Ecto neural progenitor cell (in vitro differentiated cells): ENCODE measurements at regions not wholly inside any gene's neighbourhood (a gene's known extent, or its start where the extent isn't known, plus 50 kb on each side); places are given as distances from the start of the nearest gene placed in this dataset.

Source experiments
- DNase-seq: peaks from one replicate; pipeline ENCODE4 v3.0.0-alpha.2; 2018; ENCODE audit warnings: low spot score

DNA sequence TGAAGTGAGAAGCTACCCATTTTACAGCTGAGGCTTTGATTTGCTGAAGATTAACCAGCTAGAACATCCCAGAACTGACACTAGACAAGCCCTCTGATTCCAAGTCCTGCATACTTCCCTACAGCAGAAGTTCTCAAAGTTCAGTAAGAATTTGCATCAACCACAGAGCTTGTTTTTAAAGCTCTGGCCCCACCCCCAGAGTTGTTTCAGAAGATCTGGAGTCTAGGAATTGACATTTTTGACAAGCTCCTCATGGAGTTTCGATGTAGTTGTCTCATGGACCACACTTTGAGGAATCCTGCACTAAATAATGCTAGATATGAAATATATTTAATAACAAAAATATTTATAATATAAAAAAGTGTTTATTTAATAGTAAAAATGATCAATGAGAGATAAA is 120.3 kb upstream of the ADAMTS18 start:
- no peak for DNase-seq

DNA sequence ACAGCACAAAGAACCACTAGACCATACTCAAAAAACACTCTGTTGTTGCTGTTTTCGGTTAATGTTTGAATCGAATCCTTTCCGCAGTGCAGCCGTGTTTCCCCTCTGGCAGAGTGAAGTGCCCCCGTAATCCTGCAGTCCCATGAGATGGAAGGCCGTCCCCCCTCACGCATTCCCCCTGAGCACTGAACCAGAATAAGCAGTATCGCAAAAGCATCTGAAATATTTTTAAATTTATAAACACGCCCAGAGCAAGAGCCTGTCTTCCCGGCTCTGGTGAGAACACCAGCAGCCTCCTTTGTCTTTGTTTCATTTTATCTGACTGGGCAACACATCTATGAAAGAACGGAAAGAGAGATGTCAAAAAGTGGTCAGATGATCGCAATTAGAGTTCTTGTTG is 121.0 kb upstream of the ADAMTS18 start:
- no peak for DNase-seq

DNA sequence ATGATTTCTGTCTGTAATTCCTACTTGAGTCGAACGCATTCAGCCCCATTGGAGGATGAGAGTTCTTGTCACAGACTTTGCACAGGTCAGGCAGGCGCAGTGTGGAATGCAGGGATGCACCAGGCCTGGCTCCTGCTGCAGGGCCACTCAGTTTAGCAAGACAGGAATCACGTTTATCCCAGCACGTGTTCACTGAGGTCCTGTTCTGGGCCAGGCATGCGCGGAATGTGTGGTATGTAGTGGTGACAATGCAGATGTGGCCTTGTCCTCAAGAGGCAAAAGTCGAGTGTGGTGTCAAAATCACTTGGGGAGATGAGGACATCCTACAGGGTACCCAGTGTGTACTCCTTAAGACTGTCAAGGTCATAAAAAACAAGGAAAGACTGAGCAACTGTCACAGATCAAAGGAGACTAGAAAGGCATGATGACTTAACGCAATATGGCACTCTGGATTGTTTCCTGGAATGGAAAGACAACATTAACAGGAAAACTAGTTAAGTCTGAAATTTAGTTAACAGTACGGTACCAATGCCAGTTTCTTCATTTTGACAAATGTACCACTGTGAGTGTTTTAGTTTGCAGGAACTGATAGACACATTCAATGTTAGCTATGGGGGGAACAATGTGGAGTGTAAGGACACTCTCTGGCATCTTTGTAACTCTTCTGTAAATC is 121.5 kb upstream of the ADAMTS18 start:
- DNase-seq = peak; percentile 54

DNA sequence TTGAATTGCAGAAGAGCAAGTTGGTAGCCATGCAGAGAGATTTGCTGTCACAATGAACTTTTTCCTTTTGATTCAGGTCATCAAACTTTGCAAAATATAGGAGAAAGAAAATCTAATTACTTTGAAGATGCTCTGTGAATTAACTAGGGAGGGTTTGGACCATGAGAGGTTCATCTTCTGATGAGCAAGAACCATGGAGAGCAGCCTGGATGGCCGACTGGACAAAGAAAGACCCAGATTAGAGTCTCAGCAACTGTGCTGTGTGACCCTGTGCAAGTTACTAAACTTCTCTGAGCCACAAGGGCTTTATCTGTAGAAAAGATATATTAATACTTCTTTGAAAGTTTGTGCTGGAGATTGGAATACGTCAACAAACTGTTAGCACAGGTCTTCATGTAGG is 122.6 kb upstream of the ADAMTS18 start:
- DNase-seq = no peak

DNA sequence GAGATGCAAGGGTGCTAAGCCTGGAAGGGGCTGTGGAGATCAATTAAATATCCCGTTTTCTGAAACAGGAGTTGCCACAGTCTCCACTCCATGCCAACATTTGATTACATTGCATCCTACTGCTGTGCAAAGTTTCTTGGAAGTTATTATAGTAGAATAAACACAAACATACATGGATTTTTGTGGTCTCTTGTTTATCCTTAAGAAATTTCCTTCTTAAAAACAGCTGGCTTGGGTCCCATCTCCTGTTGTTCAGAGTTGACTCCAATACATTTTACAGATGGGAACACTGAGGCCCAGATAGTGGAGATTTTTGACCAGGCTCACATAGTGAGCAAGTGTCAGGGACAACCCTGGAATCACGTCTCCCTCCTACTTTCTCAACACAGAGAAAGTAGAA is 124.0 kb upstream of the ADAMTS18 start:
- no peak for DNase-seq

DNA sequence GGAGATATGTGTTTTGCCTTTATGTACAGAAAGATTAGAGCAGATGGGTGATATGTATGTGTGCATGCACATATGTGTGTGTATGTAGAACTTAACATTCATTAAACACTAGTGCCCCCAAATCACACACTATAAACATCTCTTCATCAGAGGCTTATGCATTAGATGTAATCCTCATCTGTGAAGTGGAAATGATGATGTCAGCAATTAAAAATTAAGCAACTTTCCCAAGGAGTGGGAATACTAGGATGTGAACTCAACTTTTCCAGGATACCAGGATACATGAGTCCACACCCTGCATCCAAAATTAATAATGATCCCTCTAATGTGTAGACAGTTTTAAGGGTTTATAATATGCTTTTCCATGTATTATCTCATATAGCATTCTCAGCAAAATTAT is 127.7 kb upstream of the ADAMTS18 start:
- no peak for DNase-seq

DNA sequence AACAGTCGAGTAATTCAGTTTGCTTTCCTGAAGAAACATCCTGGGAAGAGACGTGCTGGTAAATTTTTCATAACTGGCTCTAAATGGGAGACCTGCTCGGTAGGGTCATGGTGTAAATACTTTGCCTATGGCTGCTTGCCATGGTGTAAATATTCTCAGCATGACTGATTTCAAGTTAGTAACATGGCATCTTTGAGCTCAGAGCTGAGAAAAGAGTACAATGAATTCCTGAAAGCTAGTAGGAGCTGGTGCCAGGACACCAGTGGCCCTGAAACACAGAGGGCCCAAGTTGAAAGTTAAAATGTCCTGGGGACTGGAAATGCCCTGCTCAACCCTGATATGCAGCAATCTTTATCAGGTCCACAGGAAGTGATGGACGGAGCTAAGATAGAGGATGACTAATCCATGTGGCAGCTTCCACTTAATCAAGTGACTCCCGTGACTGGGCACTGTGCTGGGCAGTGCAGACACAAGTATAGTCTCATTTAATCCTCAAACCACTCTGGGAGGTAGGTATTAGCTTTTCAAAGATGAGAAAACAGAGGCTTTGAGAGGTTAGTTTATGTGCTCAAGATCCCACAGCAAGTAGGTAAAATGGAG is 130.1 kb upstream of the ADAMTS18 start:
- DNase-seq = no peak

DNA sequence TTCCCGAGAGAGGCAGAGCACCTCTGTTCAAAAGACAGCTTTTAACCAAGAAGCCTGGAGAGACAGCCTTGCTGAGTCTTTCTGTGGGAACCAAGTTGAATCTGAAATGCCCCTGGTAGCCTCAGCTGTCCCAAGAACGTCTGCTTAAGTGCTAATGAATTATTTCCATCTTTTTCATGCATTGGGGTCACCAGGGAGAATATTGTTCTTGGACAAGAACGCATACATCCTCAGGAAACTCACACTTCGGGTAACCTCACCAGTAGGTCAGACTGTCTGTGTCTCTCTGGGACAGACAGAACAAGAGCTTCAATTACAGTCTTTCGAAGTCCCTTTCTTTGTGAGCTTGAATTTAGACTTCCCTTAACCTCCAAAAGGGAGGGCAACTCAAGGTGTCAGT is 134.6 kb upstream of the ADAMTS18 start:
- no peak for DNase-seq

DNA sequence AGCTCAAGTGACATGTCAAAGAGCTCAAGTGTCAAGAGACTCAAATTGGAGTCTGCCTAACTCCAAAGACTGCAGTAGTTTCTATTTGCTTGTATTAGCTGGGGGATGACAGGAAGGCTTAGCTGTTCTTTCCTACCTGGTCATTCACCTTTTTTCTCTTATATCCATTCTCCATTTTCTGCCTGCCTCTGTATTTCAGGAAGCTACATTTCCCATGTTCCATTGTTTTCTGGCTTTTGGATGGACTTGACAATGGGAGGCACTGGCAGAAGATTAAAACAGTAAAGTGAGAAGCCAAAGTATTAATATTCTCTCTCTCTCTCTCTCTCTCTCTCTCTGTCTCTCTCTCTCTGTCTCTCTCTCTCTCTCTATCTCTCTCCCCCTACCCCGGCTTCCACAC is 135.7 kb upstream of the ADAMTS18 start:
- no peak for DNase-seq

DNA sequence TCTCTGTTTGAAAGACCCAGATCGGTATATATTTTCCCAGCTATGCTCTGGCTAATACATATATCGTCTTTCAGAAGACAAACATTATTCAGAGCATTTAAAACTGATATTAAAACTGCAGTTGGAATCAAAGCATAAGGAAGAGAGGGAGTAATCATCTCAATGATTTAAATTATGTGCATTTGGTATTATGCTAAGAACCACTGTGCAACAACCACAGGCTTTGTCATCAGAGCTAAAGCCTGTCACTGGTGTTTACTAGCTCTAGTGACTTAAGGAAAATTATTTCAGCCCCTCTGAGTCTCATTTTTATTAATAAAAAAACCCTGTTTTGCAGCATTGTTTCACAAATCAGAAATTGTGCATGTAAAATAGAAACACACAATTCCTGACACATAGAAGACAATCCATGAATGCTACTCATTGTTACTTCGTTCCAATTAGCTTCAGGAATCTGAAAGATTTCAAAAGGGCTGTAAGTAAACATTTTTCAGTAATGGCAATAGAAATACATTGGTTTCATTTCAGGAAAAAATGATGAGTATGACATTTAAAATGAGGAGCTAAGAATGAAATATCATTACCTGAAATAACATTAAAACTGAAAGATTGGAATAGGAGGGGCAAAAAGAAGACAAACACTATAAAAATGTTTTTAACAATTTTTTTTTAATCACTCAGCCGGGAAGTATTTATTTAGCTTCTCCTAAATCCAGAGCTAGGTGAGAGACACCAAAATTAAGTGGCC is 136.5 kb upstream of the ADAMTS18 start:
- no peak for DNase-seq

DNA sequence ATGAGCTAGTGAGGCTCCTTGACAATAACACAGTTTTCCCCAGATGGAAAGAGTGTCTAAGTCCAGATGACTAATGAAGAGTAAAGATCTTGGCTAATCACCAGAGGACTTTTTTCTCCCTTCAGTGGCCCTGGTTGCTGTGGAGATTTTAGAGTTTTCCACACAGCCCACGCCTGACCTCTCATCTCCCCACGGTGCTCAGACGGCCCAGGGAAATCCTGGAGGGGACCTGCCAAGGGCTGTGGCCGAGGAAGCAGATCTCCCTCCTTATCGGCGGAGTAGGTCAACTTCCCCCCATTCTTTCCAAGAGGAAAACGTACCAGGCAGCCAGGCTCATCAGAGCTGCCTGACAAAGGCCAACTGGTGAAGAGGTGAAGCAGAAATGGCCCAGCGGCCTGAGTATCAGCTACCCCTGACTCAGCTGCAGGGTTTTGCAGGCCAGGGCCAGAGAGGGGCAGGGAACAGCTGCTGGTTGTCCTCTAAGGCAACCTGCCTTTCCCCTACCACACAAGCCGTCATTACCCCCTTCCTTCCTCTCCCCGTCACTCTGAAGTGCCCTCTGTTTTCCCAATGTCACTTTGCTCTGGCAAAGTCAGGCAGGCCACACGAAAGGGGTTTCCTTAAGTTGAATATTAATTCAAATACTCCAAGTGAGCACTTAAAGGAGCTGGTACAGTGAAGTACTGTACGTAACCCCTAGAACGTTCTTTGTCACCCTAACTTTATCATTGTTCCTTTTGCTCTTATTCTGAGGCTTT is 140.2 kb upstream of the ADAMTS18 start:
- DNase-seq = no peak

DNA sequence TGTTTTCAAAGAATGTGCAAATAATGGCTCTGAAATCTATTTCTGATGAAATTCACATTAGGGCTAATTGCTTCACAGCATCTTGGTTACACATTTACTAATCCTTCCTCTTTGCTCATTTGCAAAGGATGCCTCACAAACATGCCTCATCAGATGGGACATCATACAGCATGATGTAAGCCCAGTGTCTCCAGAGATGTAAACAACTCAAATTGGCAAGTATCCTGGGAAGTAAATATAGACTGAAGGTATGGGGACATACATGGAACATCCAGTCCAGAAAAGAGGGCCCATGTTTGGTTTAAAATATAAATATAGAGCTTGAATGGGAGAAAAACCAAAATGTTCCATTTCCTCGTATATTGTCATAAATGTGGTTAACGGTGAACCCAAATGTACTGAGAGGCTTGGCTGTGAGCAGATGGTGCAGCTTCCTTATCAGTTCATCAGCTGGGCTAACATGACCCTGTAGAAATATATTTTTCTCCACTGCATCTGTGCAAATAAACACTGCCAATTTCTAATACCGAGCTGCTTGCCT is 142.9 kb upstream of the NUDT7 start:
- DNase-seq = no peak

DNA sequence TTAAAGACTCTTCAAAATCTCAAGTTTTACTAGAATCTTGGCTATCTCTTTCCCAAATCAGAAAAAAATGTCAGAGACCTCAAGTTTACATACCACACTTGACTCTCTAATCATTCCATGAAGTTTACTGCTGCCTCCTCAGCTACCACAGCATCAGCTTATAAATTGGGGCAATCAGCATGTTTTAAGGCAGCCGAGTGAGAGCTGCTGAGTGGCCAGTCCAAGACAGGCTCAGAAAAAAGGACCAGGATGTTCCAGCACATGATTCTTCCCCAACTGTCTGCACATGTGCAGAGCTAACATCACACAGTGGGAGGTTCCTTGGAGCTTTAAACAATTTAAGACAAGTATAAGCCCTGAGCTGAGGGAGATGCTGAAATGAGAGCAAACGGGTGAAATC is 140.6 kb upstream of the NUDT7 start:
- no peak for DNase-seq

DNA sequence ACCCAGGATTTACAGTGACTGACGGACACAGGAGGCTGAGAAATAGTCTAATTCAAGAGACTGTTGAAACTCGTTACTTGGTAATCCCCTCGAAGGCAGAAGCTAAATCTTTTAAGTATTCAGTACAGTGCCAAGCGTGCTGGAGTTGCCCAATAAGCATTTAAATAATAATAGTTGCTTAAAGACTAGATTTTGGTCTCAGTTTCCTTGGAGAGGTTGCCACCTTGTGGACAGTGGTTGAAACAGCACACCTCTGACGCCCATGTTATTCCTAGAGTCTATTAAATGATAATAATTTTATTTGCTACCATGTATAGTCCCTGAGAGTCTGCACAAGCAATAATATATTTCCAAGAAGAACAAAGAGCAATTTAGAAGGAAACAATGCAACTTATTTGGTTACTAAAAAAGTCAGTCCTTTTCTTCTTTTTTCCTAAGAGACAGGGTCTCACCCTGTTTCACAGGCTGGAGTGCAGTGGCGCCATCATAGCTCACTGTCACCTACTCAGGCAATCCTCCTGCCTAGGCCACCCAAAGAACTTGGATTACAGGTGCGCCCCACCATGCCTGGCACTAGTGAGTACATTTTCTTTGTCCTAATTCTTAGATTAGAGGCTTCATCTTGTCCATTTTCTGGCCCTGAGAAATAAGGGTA is 138.0 kb upstream of the NUDT7 start:
- peak; percentile 55 for DNase-seq

DNA sequence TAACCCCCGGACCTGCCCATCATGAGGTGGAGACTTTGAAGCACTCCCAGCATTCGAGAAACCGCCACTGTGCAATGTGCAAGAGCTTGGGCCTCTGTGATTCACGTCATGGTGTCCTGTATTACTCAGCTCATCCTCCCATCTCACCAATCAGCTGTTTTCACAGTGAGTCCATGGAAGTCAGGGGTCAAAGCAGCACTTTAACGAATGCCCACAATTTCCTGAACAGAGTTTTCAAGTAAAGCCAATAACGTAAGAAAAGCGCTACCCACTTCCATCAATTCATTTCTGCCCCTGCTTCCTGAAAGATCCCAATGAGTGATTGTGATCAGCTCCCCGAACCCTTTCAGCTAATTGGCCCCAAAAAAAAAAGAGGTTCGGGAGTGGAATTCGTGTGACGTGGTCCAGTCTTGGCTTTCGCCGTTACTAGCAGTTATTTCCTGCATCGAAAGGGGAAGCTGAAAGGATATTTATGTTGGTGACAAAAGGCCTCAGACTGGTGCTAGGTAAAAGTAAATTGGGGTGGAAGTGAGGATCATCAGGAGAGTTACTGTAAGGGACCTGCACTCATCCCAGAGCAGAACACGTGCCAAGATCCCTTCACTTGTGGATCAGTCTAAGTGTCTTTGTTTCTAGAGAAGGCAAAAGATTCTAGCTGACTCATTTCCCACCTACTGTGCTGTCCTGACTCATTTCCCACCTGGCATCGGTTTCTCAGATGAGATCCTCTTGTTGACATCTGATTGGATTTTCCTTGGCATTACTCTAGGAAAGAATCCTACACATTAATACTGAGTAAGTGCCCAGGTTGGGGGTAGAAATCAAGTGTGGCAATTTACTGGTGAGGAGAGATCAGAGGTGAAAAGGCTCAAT is 136.7 kb upstream of the NUDT7 start:
- no peak for DNase-seq

DNA sequence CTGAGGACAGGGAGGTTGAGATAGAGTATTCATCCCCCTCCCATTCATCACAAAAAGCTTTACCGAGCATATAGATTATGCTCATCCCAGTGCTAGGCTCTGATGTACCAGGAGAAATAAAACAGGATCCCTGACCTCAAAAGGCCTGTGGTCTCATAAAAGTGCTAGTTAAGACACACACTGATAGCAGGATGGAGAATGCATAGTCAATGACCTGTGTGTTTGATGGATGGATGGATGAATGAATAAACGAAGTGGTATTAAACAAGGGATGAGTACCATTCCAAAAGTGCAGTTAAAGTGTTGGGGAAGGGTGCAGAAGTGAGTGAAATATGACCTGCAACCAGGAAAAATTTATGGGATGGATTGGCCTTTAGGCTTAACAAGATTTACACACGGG is 133.9 kb upstream of the NUDT7 start:
- no peak for DNase-seq

DNA sequence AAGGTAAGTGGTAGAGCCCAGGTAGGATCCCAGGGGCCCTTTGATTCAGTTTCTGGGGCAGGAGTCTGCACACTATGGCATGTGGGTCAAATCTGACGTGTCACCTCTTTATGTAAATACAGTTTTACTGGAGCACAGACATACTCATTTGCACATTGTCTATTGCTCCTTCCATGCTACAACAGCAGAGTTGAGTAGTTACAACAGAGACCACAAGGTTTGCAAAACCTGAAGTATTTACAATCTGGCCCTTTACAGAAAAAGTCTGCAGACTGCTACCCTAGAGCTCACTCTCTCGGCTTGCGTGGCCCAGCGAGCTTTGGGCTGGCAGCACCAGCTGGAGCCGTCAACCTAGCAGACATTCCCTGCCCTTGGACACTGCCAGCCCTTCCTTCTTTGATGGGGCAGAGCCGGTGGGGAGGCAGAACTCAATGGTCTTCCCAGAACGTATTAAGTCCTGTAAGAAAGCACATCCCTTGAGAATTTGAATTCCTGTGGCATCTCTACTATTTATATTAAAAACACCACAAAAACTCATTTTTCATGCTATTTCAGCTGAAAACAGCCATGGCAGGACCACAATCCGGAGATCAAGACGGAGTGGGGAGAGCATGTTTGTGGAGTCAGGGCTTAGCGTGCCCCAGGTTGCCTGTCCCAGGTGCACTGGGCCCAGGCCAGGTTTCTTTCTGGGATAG is 133.1 kb upstream of the NUDT7 start:
- DNase-seq = no peak

DNA sequence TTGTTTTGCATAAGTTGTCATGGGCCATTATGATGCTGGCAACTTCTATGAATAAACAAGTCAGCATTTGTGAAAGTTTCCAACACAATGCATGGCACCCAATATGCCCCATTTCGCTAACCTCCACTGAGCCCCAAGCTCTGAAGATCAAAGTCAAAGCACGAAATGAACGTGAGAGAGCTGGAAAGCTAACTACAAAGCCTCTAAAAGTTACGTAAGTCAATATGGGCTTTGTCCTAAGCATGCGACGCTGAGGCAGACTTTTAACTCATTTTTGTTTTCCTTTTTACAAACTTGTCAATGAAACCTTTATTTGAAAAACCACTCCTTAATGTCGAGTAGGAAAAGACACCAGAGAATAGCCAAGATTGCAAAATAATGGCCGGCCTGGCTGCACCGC is 131.6 kb upstream of the NUDT7 start:
- no peak for DNase-seq

DNA sequence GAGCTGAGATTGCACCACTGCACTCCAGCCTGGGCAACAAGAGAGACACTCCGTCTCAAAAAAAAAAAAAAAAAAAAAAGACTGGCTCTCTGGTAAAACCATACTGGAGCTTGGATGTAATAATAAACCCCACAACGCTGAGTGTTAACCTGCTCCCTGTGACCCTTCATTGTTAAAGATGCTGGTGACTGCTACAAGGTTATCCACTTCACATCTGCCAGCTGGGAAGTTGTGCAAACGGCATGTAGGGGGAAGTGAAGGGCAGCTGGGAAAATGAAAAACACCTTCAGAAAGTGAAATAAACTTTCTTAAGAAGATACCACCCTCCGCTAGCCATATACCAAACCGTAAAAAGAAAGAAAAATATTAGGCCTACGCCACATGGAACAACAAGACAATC is 131.0 kb upstream of the NUDT7 start:
- no peak for DNase-seq

DNA sequence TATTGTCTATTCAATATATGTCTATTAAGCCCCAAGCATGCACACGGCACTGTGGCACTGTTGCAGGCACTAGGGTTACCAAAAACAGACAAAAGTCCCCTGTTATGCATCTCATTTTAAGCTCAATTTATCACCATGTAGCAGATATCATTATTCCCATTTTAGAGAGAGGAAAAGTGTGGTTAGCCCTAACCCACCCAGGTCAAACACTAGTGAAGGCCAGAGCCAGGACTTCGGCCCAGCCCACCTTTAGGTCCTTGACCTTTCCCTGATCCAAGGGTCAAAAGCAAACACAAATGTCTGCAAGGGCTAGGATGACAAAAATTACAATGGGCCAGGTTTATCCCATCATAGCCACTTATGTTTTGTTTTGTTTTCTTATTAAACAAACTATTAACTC is 130.3 kb upstream of the NUDT7 start:
- no peak for DNase-seq
